DND-41 (cell line): ENCODE measurements at regions not wholly inside any gene's neighbourhood (a gene's known extent, or its start where the extent isn't known, plus 50 kb on each side); places are given as distances from the start of the nearest gene placed in this dataset.

Experiments used
- EZH2 ChIP-seq: IDR thresholded peaks from 3 replicates; pipeline ENCODE4 v1.6.1; 2012; ENCODE audit warnings: borderline replicate concordance, low read depth, mild to moderate bottlenecking, moderate library complexity, low read length, inconsistent platforms; ENCODE audit not compliant: severe bottlenecking
- TF ChIP-seq, protein P1 (sequence below): IDR thresholded peaks from 2 replicates; pipeline ENCODE4 v1.5.1; 2012; ENCODE audit warnings: borderline replicate concordance, low read length, moderate library complexity, mild to moderate bottlenecking; ENCODE audit not compliant: poor library complexity, severe bottlenecking; ENCODE audit errors: extremely low read depth

DNA sequence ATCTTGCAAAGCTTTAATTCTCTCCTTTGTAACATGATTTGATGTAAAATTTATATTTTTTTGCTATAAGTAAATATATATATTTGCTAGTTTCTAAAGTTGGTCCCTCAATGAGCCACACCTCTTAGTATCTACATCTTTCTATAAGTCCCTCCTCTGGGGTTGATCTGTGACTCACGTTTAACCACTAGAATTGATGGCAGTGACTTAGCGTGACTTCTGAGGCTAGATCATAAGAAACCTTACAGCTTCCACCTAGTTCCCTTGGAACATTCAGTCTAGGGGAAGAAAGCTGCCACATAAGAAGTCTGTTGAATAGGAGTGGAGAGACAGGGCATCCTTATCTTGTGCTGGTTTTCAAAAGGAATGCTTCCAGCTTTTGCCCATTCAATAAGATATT lies 56.6 kb upstream of the TNIK start:
- TF ChIP-seq, protein P1, sequence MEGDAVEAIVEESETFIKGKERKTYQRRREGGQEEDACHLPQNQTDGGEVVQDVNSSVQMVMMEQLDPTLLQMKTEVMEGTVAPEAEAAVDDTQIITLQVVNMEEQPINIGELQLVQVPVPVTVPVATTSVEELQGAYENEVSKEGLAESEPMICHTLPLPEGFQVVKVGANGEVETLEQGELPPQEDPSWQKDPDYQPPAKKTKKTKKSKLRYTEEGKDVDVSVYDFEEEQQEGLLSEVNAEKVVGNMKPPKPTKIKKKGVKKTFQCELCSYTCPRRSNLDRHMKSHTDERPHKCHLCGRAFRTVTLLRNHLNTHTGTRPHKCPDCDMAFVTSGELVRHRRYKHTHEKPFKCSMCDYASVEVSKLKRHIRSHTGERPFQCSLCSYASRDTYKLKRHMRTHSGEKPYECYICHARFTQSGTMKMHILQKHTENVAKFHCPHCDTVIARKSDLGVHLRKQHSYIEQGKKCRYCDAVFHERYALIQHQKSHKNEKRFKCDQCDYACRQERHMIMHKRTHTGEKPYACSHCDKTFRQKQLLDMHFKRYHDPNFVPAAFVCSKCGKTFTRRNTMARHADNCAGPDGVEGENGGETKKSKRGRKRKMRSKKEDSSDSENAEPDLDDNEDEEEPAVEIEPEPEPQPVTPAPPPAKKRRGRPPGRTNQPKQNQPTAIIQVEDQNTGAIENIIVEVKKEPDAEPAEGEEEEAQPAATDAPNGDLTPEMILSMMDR, result no peak
- TF ChIP-seq EZH2, result no peak
